Esophagus squamous epithelium (tissue), 4 donors: ENCODE measurements at regions not wholly inside any gene's neighbourhood (a gene's known extent, or its start where the extent isn't known, plus 50 kb on each side); places are given as distances from the start of the nearest gene placed in this dataset.

Experiments
- CTCF ChIP-seq, 6 experiments: fragments of 450-650 bp in 4 of 6; fragments of 200-600 bp in 2 of 6; sonication (generic) in 2 of 6; IDR thresholded peaks; one replicate each; pipeline ENCODE4 v1.5.1; 2016 to 2019; ENCODE audit warnings: antibody characterized with exemption in 6 of 6, mild to moderate bottlenecking in 4 of 6, moderate library complexity in 4 of 6
- POLR2A ChIP-seq, 4 donors: fragments of 450-650 bp; IDR thresholded peaks; one replicate each; pipeline ENCODE4 v1.6.1; 2017; ENCODE audit warnings: antibody characterized with exemption in 4 of 4, mild to moderate bottlenecking in 4 of 4, moderate library complexity in 3 of 4

GRCh38 chr9:79246170-79246569 is 325.6 kb upstream of the TLE4 start:
- TF ChIP-seq CTCF (IDR thresholded peaks at IDR 0.05) = no peak
- TF ChIP-seq POLR2A (IDR thresholded peaks at IDR 0.05) = no peak
